RKO (cell line): ENCODE measurements at regions not wholly inside any gene's neighbourhood (a gene's known extent, or its start where the extent isn't known, plus 50 kb on each side); places are given as distances from the start of the nearest gene placed in this dataset.
A peak's percentile ranks its signal among the peaks of the same experiment; 100 is the strongest.

ENCODE experiments used
- DNase-seq: peaks from one replicate; pipeline ENCODE4 v3.0.0-alpha.2; 2016; ENCODE audit warnings: low spot score

DNA sequence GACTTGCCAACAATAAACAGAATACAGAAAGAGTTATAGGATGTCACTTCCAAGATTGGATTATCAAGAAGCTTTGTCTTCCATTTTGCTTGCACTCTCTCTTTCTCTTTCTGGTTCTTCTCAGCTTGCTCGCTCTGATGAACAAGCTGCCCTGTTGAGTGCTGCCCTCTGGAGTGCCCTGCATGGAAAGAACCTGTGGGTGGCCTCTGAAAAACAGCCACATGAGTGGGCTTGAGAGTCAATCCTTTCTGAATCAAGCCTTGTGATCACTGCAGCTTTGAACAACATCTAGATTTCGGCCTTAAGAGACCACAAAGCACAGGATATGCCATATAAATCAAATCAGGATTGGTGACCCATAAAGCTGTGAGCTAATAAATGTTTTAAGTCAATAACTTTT lies 185.1 kb downstream of the KIF2B start:
- DNase-seq = no peak

DNA sequence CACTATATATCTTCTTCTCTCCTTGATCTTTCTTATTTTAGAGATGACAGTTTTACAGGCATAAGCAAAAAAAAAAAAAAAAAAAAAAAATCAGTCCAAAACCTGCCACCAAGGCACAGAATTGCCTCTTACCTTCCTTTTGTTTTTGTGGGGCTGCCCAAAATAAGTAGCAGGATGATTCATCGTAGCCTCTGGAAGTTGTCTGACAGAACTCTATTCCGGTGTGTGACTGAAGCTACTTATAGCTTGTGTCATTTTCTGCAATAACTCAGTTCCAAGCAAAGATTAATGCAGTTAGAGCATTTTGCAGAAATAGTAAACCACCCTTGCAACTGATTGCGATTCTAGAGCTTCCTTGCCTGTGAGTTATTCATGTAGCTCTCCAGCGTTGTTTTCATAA lies 186.8 kb downstream of the KIF2B start:
- no peak for DNase-seq

DNA sequence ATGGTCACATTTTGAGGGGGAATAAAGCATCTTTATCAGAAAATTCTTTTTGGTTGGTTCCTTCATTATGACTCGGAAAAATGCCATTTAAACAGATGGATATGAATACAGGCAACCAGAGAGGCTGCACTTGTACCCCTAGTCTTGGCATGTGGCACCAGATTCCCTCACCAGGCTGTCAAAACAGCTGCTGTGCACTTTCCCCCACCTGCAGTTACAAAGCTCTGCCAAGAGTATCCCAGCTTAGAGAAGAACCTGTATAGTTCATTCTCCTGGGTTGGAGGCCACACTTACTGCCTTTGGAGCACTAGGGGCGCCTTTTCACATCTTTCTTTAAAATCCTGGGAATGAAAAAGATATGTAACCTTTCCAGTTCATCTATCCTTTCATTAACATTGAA lies 190.3 kb downstream of the KIF2B start:
- no peak for DNase-seq

DNA sequence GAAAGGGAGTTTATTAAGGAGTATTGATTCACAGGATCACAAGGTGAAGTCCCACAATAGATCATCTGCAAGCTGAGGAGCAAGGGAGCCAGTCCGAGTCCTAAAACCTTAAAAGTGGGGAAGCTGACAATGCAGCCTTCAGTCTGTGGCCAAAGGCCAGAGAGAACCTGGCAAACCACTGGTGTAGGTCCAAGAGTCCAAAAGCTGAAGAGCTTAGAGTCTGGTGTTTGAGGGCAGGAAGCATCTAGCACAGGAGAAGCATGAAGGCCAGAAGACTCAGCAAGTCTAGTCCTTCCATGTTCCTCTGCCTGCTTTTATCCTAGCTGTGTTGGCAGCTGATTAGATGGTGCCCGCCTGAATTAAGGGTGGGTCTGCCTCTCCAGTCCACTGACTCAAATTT lies 193.0 kb downstream of the KIF2B start:
- DNase-seq = no peak

DNA sequence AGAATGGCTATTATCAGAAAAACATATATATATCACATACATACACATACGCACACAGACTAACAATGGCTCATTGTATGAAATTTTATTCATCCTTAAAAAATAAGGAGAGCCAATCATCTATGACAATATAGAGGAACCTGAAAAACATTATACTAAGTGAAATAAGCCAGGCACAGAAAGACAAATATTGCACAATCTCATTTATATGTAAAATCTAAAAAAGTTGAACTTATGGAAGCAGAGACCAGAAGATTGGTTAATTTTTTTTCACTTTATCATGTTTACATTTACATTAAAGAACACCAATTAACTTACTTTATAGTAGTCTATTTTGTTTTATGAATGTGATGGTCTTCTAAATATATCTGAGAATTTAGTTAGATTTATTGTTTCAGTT lies 198.7 kb downstream of the KIF2B start:
- no peak for DNase-seq

DNA sequence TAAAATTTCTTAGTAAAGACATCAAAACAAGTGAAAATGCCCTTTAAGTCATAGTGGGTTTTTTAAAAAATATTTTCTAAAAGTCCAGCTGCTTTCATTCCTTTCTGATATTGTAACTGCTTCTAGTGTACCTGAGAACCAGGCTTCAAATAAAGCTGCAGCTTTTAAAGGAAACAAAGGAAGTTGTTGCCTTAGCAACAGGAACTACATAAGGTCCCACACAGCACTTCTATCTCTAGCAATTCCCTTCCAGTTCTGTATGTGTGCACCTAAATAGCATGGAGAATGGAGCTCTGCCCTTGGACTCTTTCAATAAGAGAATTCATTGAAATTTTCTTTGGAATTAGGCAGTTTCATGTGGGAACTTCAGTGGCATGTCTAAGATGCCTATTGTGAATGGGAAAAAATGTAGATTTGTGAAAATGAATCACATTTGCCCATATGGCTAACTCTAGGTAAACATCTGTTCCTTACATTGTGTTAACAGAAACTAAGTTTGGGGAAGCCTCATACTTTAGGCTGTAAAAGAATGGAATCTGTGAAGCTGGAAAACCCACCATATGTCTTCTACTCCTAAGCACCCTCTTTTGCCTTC lies 206.4 kb downstream of the KIF2B start:
- DNase-seq = no peak

DNA sequence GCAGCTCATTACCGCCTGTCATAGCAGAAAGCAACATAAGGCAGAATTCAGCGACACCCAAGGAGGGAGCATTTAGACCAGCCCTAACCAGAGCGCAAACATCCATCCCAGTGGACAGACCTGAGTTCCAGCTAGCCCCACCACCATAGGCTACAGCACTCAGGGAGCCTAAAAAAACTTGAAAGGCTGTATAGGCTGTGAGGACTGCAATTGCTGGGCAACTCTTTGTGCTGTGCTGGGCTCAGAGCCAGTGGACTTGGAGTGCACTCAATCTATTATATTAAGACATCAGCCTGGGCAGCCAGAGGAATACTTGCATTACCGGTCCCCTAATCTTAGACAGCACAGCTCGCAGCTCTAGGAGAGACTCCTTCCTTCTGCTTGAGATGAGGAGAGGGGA lies 207.3 kb downstream of the KIF2B start:
- DNase-seq = no peak

DNA sequence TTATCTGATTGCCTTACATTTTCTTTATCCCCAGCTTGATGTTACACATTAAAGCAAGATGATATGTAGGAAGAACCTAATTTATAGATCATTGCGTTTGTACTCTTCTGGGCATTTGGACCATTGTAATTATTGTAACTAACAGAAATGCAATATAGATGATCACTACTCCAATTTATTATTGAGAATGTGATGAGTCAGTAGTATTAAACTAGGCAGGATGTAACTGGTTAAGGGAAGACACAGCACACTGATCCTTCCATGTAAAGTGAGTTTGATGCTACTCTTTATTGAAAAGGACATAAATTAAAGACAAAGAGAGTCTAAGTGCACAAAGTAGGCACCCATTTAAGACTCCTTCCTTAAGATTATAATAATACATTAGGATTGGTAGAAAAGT lies 223.8 kb downstream of the KIF2B start:
- no peak for DNase-seq

DNA sequence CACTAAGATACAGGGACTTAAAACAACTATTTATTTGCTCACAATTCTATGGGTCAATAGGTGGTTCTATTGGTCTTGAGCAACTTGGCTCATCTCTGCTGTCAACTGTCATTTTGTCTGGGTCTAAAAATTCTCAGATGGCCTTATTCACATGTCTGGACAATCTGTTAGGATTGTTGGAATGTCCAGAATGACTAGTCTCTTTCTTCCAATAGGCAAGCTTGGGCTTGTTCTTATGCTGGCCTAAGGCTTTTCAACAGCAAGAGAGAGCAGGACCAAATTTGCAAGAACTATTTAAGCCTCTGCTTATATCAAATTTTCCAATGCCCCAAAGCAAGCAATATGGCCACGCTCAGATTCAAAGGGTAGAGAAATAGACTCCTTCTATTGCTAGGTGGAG lies 240.9 kb downstream of the KIF2B start:
- DNase-seq = no peak

DNA sequence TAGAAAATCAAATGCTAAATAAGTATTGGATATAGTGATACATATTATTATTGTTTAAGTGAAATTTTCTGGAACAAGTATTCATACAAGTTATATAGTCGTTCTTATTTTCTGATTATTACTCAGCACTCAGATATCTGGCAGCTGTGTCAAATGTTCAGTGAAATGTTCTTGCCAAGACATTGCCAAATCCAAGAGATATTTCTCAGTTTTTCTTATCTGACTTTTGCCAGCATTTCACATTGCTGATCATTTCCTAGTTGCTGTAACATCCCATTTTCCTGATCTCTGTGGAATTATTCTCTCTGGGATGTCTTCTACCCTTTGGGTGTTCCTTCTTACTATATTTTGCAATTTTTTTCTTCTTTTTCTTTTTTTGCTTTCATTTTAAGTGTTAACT lies 262.3 kb downstream of the KIF2B start:
- DNase-seq = no peak

DNA sequence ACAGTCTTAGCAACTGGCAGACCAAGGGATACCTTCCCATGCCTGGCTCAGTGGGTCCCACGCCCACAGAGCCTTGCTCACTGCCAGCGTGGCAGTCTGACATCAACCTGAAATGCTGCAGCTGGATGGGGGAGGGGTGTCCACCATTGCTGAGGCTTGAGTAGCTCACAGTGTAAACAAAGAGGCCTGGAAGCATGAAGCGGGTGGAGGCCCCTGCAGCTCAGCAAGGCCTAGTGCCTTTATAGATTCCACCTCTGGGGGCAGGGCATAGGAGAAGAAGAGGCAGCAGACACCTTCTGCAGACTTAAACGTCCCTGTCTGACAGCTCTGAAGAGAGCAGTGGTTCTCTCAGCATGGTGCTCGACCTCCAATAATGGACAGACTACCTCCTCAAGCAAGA lies 263.2 kb downstream of the KIF2B start:
- DNase-seq = no peak

DNA sequence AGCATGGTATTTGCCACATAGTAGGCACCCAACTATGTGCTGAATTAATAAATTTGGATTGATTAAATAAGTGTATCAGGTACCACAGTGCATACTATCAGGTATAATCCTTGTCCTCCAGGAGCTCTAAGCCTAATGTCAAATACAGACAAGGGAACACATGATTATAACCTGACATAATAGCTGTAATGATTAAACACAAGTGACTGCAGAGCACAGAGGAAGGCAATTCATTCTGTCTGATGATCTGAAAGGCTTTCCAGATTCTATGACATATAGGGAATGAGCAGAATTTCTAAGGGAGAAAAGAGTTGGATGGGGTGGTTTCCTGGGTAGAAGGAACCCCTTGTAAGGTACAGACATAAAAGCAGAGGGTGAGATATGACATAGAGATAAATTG lies 273.5 kb downstream of the KIF2B start:
- no peak for DNase-seq

DNA sequence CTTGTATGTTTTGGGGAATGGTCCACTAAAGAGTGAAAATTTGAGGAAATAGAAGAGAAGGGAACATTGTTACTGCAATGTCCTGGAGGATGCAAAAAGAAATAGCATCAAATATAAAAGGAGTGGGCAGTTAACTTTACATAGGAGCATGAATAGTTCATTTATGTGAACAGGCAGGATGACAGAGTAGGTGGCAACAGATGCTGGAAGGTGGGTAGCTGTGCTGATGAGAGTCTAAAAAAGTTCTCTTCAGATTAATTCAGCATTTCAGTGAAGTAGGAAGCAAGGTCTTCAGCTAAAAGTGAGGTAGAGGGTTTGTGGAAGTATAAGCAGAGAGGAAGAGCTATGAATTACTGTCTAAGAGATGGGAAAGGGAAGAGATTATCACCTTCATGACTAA lies 276.5 kb downstream of the KIF2B start:
- no peak for DNase-seq

DNA sequence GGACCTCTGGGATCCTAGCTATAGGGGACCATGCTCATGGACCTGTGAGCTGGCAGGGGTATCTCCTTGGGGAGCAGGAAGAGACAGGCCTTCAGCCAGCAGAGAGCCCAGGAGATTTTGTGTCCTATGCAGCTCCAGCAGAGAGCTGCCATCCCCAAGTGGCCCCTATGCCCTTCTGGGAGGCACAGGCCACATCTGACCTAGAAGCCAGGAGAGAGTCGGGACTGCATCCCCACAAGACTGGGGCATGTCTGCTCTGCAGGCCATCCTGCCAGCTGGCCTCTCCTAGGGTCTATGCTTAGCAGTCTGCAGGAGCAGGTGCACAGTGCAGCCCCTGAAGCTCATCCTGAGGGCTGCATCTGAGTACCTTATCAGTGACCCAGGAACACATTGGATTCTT lies 279.5 kb downstream of the KIF2B start:
- no peak for DNase-seq

DNA sequence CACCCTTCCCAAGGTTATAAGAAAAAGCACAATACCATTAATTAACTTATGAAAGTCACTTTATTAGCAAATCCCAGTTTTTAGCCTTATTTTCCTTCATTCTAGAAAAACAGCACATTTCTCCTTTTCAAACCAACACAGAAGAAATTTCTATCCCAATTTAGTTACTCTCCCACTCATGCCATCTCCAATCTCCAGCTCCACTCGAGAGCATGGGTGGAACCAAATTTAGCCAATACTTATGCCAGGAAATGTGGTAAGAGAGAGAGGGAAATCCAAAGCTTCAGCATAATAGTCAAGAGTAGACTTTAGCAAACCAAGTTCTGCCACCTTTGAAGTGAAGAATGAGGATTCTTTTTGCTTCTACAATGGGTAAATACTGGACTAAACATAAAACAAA lies 288.8 kb downstream of the KIF2B start:
- DNase-seq = no peak

DNA sequence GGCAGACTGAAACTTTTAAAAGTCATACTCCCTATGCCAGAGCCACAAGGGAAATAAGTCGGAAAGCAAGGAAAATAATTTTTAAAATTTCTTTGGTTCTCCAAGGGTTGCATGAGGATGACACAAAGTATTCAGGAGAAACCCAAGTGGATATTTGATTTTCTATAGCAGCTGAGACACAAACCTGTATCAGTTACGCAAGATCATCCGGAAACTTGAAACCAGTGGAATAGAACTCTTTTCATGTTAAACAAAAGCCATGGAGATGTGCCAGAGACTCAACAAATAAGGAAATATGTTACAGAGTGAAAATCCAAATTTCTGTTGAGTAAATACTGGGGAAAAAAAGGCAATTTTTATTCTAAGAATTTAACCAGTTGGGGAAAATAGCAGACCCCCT lies 294.7 kb downstream of the KIF2B start:
- no peak for DNase-seq

DNA sequence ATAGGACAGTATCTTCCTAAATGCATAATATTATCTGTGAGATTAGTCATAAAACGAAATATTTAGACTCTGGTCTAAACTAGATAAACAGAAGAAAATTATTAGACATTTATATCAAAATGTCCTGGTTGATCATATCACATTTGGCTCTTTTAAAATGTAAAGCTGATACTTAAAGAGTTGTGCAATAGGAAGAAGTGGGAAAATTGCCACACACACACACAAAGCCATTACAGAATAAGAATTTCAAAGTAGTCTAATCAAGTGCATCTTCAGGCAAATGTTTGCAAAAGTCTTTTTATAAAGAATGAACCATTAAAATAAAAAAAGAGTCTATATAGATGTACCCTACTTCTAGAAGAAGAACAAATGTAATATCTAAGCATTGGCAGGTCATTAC lies 301.7 kb downstream of the KIF2B start:
- no peak for DNase-seq

DNA sequence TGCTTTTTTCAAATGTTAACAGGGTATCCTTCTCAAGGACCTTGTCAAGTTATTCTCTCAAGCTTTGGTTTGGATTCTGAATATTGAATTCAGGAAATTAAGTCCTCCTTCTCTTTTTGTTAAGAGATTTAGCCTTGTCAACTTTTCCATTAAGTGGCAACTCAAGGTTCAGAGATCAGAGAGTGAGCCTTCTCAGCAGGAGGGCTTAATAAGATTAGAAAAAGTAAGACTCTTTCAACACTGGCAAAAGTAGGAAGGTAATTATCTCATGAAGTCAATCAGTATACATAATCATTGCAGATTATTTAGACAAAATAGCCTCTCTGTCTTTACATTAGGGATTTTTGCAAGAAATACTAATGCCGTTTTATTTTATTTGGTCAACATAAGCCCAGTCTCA lies 330.7 kb downstream of the KIF2B start:
- DNase-seq = no peak

DNA sequence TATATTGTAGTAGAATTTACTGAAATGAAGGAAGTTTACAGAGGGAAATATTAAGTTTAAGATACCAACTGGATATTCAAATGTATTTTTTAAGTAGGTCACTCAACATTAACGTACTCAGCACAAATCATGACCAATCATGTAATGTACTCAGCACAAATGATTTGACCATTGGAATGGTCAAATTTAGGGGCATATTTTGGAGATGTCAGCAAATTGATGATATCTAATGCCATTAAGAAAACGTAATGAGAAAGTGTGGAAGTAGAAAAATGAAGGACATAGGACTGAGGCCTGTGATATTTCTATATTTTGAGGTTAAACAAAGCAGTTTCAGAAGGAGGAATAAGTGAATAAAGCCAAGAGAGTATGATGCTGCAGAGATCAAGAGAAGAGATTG lies 334.8 kb downstream of the KIF2B start:
- no peak for DNase-seq

DNA sequence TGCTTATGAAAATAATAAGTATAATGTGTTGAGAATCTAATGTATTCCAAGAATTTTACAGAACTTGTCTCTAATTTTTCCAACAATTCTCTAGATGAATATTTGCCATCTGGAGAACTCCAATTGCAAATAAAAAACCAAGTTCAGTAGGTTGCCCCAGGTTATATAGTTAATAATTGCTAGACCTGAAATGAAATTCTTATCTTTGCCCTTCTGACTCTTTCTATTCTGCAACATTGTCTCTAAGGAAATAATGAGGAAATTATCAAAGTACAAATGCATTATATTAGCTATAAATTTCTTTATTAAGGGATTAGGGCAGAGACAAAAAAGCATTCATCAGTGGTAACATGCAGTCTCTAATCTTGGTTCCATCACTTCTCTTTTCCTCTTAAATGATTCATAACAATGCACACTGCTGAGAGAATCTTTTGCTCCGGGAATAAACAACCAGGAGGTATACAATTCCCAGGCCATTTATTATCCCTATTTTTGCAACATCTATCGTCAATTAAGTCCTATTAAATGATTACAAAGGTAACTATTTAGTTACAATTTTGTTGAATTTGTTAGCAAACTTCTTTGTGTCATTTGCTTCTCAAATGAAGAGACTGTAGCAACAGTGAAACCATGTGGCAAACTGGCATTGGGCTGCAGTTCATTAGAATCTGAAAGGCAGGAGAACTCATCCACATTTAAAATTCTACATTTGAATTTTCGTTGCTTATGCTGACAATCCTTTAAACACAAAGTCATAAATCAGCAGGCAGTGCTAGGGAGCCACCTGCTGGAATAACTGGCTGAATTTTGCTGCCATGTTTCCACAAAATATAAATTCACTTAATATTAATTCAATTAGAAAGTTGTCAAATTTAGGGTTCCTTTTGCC lies 349.6 kb downstream of the KIF2B start:
- DNase-seq = peak; percentile 37

DNA sequence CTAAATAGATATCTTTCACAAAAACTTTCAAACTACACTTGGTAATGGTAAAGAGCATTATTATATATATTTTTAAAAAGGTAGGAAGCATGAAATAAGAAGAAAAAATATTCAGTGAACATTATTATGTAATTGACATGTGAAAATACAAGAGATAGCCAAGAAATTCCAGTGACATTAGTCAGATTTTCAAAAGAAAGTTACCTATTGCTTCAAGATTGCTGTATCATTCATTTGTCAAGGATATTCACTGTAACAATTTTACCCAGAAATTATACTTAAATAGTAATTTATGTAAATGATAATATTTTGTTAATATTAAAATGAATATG lies 350.2 kb downstream of the KIF2B start:
- no peak for DNase-seq

DNA sequence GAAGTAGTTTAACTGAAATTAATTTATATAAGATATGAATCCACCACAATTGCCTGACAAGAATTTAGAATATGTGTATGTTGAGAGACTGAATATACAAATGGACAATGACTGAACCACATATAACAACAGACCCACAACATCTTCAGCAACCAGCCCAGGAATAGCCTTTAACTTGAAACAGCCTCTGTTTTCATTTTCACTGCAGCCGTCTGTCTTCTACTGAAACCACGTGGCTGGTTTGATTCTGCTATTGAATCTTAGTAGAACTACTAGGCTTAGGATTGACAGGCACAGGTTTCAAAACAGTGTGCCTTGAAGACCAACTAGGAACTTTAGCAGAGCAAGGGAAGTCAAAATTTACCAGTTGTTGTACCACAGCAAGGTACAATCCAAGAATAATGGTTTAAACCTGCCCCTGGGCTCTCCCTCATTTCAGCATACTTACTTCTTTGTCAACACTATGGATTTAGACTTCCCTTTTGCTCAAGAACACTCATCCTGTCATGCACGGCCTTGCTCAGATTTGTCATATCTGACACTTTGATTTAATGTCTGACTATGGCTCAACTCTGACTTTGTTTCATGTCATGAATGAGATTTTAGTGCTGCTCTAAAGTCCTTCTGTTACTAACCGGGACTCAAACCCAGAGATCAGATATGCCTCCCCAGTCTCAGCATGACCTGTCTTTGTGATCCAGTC lies 355.0 kb downstream of the KIF2B start:
- no peak for DNase-seq

DNA sequence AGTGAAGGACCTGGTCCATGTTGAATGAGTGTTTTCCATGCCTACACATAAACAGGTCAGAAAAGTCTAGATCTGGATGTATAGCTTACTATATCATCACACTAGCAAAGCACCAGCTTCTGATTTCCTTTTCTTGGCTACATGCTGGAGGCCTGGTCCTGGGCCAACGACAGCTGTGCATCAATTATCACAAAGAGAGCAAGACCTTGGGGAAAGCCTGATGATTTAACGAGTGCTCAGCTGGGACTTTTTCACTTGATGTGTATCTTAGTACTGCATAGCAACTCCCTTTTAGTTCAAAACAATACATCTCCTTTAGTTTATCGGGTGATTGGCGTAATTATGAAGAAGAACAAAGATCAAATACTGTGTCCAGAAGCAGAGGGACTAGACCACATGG lies 358.2 kb downstream of the KIF2B start:
- DNase-seq = no peak

DNA sequence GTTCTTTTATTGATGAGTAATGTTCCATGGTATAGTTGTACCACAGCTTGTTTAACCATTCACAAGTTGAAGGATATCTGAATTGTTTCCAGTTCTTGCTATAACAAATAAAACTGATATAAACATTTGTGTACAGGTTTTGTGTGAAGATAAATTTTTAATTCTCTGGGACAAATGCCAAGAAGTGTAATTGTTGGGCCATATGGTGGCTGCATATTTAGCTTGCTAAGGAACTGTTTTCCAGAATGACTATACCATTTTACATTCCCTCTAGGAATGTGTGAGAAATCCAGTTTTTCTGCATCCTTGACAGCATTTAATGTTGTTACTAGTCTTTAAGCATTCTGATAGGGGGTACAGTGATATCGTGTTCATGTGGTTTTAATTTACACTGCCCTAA lies 368.5 kb downstream of the KIF2B start:
- DNase-seq = no peak
